Endothelial cell of umbilical vein (primary cell): ENCODE measurements at regions not wholly inside any gene's neighbourhood (a gene's known extent, or its start where the extent isn't known, plus 50 kb on each side); places are given as distances from the start of the nearest gene placed in this dataset.

ENCODE experiments used
- BruUV-seq: library from RNA; stranded (reverse); fragments of 400-500 nt; replicated peaks from 2 replicates; lab custom pipeline; 2021; lab: Mats Ljungman, UMichigan
- CTCF ChIA-PET: fragments of 300-600, 350-600 bp; sonication (Branson Sonifier 250); formaldehyde crosslinking; loops from one replicate; lab custom pipeline; 2021; ENCODE audit warnings: antibody characterized with exemption, inconsistent platforms; lab: Charles Lee
- POLR2A ChIA-PET: fragments of 300-600, 350-600 bp; sonication (Branson Sonifier 250); formaldehyde crosslinking; loops from one replicate; lab custom pipeline; 2021; ENCODE audit warnings: antibody characterized with exemption, inconsistent platforms; lab: Charles Lee
- DNase-seq: peaks from one replicate; pipeline ENCODE4 v3.0.0-alpha.2; 2011; ENCODE audit warnings: low read depth, low spot score
- FAIRE-seq: peaks from 2 replicates; lab custom pipeline; 2011; peaks lifted over from hg19 to GRCh38; lab: Jason Lieb, UNC
- H2AFZ ChIP-seq: 2 replicates; pipeline ENCODE4 v1.6.0; 2012; ENCODE audit warnings: low read depth, low read length, control low read depth, inconsistent platforms
- H3K27ac ChIP-seq: 2 replicates; pipeline ENCODE4 v1.5.1; 2011; ENCODE audit warnings: low read depth, mild to moderate bottlenecking, control low read depth, low read length, moderate library complexity; ENCODE audit not compliant: insufficient read depth
- H3K27me3 ChIP-seq, 2 experiments: 2 replicates each; pipeline versions ENCODE4 v1.6.0 to v1.6.1; 2011; ENCODE audit warnings: low read length in 2 of 2, mixed read lengths in 1 of 2; ENCODE audit not compliant: control insufficient read depth in 2 of 2, insufficient read depth in 2 of 2
- H3K36me3 ChIP-seq, 2 experiments: 2 replicates in 1 of 2; 3 replicates in 1 of 2; pipeline ENCODE4 v1.5.1; 2011; ENCODE audit warnings: low read length in 2 of 2, mild to moderate bottlenecking in 1 of 2, moderate library complexity in 1 of 2; ENCODE audit not compliant: control insufficient read depth in 2 of 2, insufficient read depth in 2 of 2; ENCODE audit errors: extremely low read depth in 1 of 2
- H3K4me1 ChIP-seq: 3 replicates; pipeline ENCODE4 v1.5.1; 2011; ENCODE audit warnings: mild to moderate bottlenecking, low read length; ENCODE audit not compliant: control insufficient read depth, insufficient read depth; ENCODE audit errors: extremely low read depth
- H3K4me2 ChIP-seq: 2 replicates; pipeline ENCODE4 v1.6.1; 2011; ENCODE audit warnings: low read length, control low read depth, mixed read lengths; ENCODE audit not compliant: insufficient read depth
- H3K4me3 ChIP-seq, 3 experiments: fragments of 200-600 bp in 1 of 3; sonication (generic), shearing (Covaris generic) in 1 of 3; replicated peaks in 1 of 3; 2 replicates each; pipeline ENCODE4 v1.5.1; 2011 to 2016; ENCODE audit warnings: control low read depth in 3 of 3, low read length in 3 of 3, mild to moderate bottlenecking in 2 of 3, inconsistent platforms in 1 of 3, low read depth in 1 of 3, moderate library complexity in 1 of 3; ENCODE audit not compliant: insufficient read depth in 1 of 3
- H3K79me2 ChIP-seq: 2 replicates; pipeline ENCODE4 v1.6.0; 2012; ENCODE audit warnings: low read length, inconsistent platforms; ENCODE audit not compliant: control insufficient read depth, insufficient read depth
- H3K9ac ChIP-seq: replicated peaks from 2 replicates; pipeline ENCODE3; 2011; ENCODE audit warnings: low read length, control low read depth; ENCODE audit not compliant: insufficient read depth; ENCODE audit errors: extremely low read depth
- H3K9me1 ChIP-seq: replicated peaks from 3 replicates; pipeline ENCODE4 v1.6.0; 2011; ENCODE audit warnings: mild to moderate bottlenecking, low read length; ENCODE audit not compliant: control insufficient read depth, insufficient read depth; ENCODE audit errors: extremely low read depth
- H3K9me3 ChIP-seq: replicated peaks from 2 replicates; pipeline ENCODE4 v1.5.1; 2012; ENCODE audit warnings: low read length, inconsistent platforms; ENCODE audit not compliant: control insufficient read depth, insufficient read depth
- H4K20me1 ChIP-seq: replicated peaks from 2 replicates; pipeline ENCODE3; 2011; ENCODE audit warnings: mild to moderate bottlenecking, low read length; ENCODE audit not compliant: control insufficient read depth, insufficient read depth; ENCODE audit errors: extremely low read depth
- CTCF ChIP-seq, 2 donors: IDR thresholded peaks; 1 replicate in 1 of 2; 2 replicates in 1 of 2; pipeline ENCODE4 v1.5.1; 2011; ENCODE audit warnings: low read length in 2 of 2, mild to moderate bottlenecking in 2 of 2, moderate library complexity in 2 of 2, control low read depth in 1 of 2, inconsistent platforms in 1 of 2, low read depth in 1 of 2; ENCODE audit not compliant: insufficient read depth in 1 of 2; ENCODE audit errors: extremely low read depth in 1 of 2
- EZH2 ChIP-seq: IDR thresholded peaks from 2 replicates; pipeline ENCODE4 v1.6.1; 2012; ENCODE audit warnings: borderline replicate concordance, low read depth, mild to moderate bottlenecking, moderate library complexity, low read length, inconsistent platforms; ENCODE audit not compliant: severe bottlenecking
- FOS ChIP-seq: IDR thresholded peaks from 2 replicates; pipeline ENCODE4 v1.6.1; 2011; ENCODE audit warnings: mild to moderate bottlenecking, low read length, moderate library complexity, borderline replicate concordance; ENCODE audit not compliant: insufficient read depth
- GATA2 ChIP-seq: IDR thresholded peaks from 2 replicates; pipeline ENCODE4 v1.7.0; 2011; ENCODE audit warnings: low read depth, mild to moderate bottlenecking, moderate library complexity, mixed read lengths, low read length; ENCODE audit not compliant: insufficient read length, insufficient read depth
- JUN ChIP-seq: IDR thresholded peaks from 2 replicates; pipeline ENCODE4 v1.6.1; 2011; ENCODE audit warnings: borderline replicate concordance, low read depth; ENCODE audit not compliant: insufficient read length, insufficient read depth
- MAX ChIP-seq: IDR thresholded peaks from 2 replicates; pipeline ENCODE4 v1.6.1; 2011; ENCODE audit not compliant: insufficient read depth, insufficient read length
- MYC ChIP-seq: IDR thresholded peaks from one replicate; pipeline ENCODE4 v1.6.1; 2011; ENCODE audit warnings: mild to moderate bottlenecking, low read depth, low read length
- POLR2A ChIP-seq: IDR thresholded peaks from 2 replicates; pipeline ENCODE4 v1.6.1; 2012; ENCODE audit warnings: low read depth, mild to moderate bottlenecking, control low read depth, low read length
- POLR2AphosphoS5 ChIP-seq: IDR thresholded peaks from 2 replicates; pipeline ENCODE4 v1.6.1; 2012; ENCODE audit warnings: low read depth, mild to moderate bottlenecking, control low read depth, low read length, moderate library complexity; ENCODE audit not compliant: insufficient read depth
- dilution Hi-C: fragments of 300-500 bp; cut with MboI; formaldehyde crosslinking; loops from one replicate; pipeline ENCODE4 v1.15.0; 2019; ENCODE audit warnings: low sequenced_read_pairs; ENCODE audit not compliant: extremely low pct_ligation_motif_present
- intact Hi-C: fragments of 100-400 bp; cut with micrococcal nuclease; formaldehyde crosslinking; loops from one replicate; pipeline ENCODE4 v1.10.0; 2022

GRCh38 chr3:145197051-145197820, 963.7 kb downstream of the PLOD2 start:
- no peaks in the 10 kb centered on the region for H3K79me2 ChIP-seq
- H3K27ac ChIP-seq = no peak overlapping the region
- no peaks in the 10 kb centered on the region for H3K27me3 ChIP-seq
- no peak overlapping the region for H3K4me3 ChIP-seq
- H3K4me1 ChIP-seq = no peaks in the 10 kb centered on the region
- no peak for TF ChIP-seq MYC
- POLR2A ChIA-PET = no interaction called here
- H3K9me1 ChIP-seq = no peaks in the 10 kb centered on the region
- CTCF ChIA-PET = interaction anchor here (2.2 kb wide), 1 partner anchor 18 kb away, joined by 5 read pairs; no protein-coding TSS in a partner anchor
- H3K4me2 ChIP-seq = no peak overlapping the region
- H3K9me3 ChIP-seq = no peaks in the 10 kb centered on the region
- dilution Hi-C loops = no loop called here
- intact Hi-C loops = no loop called here
- no peaks in the 10 kb centered on the region for H3K36me3 ChIP-seq
- no peak overlapping the region for H3K9ac ChIP-seq
- BruUV-seq = no TSS peak
- no peak overlapping the region for H2AFZ ChIP-seq
- no peak for DNase-seq
- no peaks in the 10 kb centered on the region for H4K20me1 ChIP-seq
- FAIRE-seq = no peak

GRCh38 chr3:145197821-145198220, 963.2 kb downstream of the PLOD2 start:
- Histone ChIP-seq H3K27ac (no peak overlapping the region), H3K27me3 (no peaks in the 10 kb centered on the region), H3K36me3 (no peaks in the 10 kb centered on the region), H3K4me3 (no peak overlapping the region), H3K9me1 (no peaks in the 10 kb centered on the region), H3K4me1 (no peaks in the 10 kb centered on the region), H2AFZ (no peak overlapping the region), H3K9me3 (no peaks in the 10 kb centered on the region), H4K20me1 (no peaks in the 10 kb centered on the region), H3K79me2 (no peaks in the 10 kb centered on the region), H3K4me2 (no peak overlapping the region), H3K9ac (no peak overlapping the region)
- dilution Hi-C loops = no loop called here
- intact Hi-C loops = no loop called here
- no peak for TF ChIP-seq POLR2AphosphoS5
- no peak for TF ChIP-seq MYC
- TF ChIP-seq POLR2A = no peak
- TF ChIP-seq FOS = no peak
- TF ChIP-seq CTCF (IDR thresholded peaks at IDR 0.05; ENCODE audit: extremely low read depth in 1 of 2, insufficient read depth in 1 of 2, low read depth in 1 of 2, low read length in 2 of 2) = no peak
- no peak for TF ChIP-seq MAX
- TF ChIP-seq JUN = no peak
- no peak for TF ChIP-seq GATA2
- no peak for TF ChIP-seq EZH2
- no TSS peak for BruUV-seq
- ChIA-PET CTCF (no interaction called here), POLR2A (no interaction called here)
- FAIRE-seq (no peak), DNase-seq (no peak)
